HG03457 (cell line): ENCODE measurements at regions not wholly inside any gene's neighbourhood (a gene's known extent, or its start where the extent isn't known, plus 50 kb on each side); places are given as distances from the start of the nearest gene placed in this dataset.

Experiments
- ATAC-seq: cut with Tn5 transposase; IDR thresholded peaks from one replicate; pipeline ENCODE4 v1.9.1; 2021; ENCODE audit warnings: moderate number of reproducible peaks; ENCODE audit not compliant: unreplicated experiment

DNA sequence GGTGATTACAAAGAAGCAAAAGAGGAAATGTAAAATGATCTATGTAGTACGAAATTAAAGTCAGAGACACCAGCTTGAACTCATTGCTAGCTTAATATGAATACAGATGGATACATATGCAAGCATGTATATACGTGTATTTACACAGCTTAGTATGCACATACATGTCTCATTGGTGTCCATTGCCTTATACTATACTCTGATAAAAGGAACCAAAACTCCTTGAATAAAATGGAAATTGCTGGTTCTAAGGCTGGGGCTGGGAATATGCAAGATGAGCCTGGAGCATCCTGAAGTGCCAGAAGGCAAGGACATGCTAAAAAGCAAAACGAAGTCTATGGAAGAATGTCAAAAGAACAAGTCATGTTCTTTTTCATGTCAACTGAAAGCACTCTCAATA is 1424.4 kb upstream of the SLC39A10 start:
- ATAC-seq, result no peak

DNA sequence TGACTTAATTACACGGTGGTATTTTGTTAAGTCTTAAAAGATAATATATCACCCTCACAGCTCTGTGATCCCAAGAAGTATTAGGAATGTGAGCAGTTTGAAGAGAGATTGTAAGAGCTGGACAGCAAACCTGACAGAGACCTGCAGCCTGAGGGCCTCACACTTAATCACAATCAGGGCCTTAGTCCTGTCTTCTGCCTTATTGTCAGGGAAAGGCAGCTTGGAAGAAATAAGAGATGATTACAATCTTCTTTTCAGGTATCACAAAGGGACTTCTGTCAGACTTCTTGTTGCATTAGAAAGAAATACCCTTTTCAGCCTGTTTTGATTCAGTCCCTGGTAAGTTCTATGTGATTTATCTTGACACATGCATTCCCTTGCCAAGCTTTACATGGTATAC is 1433.8 kb upstream of the SLC39A10 start:
- ATAC-seq, result no peak

DNA sequence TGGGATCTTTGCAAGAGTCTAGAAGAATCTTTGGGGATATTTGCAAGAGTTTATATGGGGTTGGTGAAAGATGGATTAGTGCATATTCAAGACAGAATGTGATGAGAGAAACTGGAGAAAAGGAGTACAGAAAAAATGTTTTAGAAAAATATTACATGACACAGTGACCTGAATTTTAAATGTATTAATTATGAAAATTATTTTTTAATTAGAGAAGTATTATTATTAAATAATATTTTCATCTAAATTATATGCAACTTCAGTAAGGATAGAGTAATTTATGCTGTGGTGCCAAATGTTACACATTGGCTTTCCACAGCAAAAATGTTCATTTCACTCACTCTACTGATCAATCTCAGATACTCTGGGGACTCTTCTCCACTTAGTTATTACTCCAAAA is 1442.8 kb upstream of the SLC39A10 start:
- ATAC-seq, result no peak

DNA sequence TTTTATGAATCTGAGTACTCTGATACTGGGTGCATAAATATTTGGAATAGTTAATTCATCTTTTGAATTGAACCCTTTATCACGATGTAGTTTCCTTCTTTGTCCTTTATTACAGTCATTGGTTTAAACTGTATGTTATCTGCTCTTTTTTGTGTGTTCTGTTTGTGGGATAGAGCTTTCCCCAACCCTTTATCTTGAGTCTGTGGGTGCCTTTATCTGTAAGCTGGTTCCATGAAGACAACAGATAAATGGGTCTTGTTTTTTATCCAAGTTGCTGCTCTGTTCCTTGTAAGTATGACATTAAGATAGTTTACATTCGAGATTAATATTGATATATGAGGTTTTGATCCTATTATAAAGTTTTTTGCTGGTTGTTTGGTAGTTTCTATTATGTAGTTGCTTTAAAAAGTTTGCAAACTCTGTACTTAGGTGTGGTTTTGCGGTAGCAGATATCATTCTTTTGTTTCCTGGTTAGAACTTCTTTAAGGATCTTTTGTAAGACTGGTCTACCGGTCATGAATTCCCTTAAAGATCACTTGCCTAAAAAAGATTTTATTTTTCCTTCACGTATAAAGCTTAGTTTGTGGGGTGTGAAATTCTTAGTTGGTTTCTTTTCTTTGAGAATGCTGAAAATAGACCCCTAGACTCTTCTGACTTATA is 1451.3 kb upstream of the SLC39A10 start:
- ATAC-seq, result no peak

DNA sequence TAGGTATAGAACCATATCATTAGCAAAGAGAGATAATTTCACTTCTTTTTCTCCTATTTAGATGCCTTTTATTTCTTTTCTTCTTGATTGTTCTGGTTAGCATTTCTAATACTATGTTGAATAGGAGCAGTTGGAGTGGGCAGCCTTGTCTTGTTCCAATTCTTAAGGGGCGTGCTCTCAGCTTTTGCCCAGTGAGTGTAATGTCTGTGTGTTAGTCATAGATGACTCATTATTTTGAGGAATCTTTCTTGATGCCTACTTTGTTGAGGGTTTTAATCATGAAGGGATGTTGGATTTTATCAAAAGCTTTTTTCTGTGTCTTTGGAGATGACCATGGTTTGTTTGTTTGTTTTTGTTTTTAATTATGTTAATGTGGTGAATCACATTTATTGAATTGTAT is 1453.1 kb upstream of the SLC39A10 start:
- ATAC-seq, result no peak

DNA sequence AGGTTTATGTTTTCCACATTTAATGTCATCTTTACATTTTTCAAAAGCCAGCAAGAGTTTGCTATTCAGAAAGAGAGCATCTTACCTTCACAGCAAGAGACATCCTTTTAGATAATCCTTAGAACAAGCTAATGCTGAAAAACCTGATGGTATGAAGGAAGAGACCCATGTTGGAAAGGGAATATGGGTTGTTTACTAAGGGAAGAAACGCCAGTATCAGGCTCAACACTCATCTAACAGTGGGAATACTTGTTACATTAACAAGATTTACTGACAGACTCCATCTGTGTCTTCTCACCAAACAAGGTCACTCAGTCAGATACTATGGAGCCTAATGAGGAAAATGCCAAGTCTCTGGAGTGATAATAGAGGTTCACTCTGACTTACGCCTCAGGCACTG is 1474.1 kb upstream of the SLC39A10 start:
- ATAC-seq, result no peak

DNA sequence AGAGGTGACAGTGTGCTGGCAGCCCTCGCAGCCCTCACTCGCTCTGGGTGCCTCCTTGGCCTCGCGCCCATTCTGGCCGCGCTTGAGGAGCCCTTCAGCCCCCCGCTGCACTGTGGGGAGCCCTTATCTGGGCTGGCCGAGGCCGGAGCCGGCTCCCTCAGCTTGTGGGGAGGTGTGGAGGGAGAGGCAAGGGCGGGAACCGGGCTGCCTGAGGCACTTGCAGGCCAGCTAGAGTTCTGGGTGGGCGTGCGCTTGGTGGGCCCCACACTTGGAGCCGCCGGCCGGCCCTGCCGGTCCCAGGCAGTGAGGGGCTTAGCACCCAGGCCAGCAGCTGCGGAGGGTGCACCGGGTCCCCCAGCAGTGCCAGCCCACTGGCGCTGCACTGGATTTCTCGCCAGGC is 1480.9 kb upstream of the SLC39A10 start:
- no peak for ATAC-seq

DNA sequence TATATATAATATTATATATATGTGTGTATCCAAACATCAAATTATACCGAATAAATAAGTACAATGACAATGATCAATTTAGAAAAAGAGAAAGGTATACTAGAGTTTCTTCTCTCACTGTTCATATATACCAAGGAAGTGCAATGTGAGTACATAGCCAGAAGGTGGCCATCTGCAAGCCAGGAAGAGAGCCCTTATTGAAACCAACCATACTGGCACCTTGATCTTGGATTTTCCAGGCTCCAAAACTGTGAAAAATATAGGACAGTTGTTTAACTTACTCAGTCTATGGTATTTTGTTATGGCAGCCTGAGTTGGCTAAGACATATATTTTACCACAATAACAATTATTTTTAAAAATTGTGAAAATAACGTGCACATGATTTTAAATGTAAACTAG is 1490.2 kb upstream of the SLC39A10 start:
- peak; percentile 59 for ATAC-seq

DNA sequence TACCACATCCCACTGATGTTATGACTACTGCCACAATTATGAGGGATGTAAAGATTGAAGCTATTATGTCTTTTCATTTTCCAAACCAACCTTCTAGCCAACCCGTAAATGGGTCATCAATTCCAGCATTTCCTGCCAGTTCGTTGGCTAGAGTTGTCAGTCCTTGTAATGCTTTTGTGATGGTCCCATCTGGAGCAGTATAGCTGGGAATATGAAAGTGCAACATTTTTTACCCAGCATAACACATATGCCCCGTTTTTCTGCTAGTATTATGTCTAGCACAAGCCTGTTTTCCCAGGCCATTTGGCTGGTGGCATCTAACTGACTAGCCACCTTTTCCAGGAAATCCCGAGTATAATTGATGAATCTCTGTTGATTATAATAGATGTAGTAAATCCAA is 1501.6 kb upstream of the SLC39A10 start:
- no peak for ATAC-seq

DNA sequence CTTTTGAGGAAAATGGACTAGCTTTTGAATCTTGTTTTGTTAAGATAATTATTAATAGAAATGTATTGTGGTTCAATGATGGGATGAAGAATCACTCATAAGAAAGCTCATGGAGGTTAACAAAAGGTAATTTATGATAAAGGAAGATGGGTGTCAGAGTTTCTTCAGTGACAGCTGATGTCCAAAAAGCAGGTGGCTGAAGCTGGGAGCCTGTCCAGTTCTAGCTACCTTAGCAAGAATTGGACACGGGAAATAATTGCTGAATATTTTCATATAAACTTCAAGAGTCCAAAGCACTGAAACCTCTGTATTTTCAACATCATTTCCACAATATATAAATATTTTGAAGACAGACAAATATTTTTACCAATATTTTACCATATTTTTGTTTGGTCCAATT is 1505.8 kb upstream of the SLC39A10 start:
- ATAC-seq, result no peak

DNA sequence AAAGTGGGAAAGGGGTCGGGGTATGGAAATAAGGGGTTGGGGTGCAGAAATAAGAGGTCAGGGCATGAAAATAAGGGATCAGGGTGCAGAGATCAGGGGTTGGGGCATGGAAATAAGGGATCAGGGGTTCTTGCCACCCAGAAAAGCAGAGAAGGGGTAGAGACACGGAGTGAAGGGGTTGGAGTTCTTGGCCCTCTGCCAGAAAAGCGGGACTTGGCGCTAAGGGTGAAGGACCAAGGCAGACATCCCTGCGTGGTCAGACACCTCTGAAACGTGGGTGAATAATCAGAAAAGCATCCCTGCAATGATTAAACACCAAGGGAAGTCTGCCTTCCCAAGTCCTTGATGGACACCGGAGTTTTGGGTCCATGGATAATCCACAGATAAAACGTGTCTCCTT is 1521.6 kb upstream of the SLC39A10 start:
- ATAC-seq, result no peak

DNA sequence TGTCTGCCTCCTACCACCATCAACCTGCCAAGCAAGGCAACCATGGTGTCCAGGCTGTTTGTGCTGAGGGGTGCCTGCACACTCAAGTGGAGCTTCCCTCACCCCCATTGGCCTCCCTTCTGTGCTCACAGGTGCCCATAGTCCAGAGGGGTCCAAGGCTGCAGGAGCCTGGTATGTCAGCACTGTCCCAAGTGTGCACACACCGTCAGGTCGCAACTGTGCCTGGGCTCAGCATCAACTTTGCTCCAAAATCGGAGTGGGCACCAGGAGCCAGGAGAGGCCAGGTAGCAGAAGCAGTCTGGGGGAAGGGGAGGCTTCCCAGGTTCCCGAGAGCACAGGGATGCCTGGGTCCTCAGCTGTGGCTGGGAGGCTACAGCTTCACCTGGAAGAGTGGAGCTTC is 1528.2 kb upstream of the SLC39A10 start:
- no peak for ATAC-seq

DNA sequence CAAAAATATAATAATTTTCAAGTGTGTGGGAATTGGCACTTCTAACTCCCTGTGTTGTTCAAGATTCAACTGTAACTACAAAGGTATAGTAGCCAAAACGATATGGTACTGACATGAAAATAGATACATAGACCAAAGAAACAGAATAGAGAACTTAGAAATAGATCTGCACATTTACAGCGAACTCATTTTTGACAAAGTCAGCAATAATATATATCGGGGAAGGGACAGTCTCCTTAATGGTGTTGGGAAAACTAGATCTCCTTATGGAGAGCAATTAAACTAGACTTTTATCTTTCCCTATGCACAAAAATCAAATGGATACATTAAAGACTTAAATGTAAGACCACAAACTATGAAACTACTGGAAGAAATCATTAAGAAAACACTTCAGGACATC is 1530.6 kb upstream of the SLC39A10 start:
- ATAC-seq, result no peak

DNA sequence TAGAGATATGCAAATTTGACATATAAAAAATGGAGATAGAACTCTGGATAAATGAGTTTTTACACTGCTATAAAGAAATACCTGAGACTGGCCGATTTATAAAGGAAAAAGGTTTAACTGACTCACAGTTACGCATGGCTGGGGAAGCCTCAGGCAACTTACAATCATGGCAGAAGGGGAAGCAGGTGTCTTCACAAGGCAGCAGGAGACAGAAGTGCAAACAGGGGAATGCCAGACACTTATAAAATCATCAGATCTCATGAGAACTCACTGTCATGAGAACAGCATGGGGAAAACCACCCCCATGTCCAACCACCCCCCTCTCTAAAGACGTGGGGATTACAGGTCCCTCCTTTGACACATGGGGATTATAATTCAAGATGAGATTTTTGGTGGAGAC is 1540.2 kb upstream of the SLC39A10 start:
- ATAC-seq, result no peak

DNA sequence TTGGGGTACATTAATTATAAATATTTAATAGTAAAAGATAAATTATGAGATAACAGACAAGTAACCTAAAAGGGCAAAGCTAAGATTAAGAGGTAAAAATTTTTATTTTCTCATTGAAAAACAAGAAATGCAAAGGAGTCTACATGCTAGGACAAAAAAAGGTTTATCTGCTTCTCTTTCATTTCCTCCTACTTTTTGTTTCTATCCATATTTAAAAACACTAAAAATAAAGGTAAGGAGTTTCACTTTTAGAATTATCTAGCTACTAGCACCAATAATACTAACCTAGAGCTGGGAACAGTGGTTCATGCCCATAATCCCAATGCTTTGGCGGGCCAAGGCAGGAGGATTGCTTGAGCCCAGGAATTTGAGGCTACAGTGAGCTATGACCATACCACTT is 1551.7 kb upstream of the SLC39A10 start:
- ATAC-seq, result no peak

DNA sequence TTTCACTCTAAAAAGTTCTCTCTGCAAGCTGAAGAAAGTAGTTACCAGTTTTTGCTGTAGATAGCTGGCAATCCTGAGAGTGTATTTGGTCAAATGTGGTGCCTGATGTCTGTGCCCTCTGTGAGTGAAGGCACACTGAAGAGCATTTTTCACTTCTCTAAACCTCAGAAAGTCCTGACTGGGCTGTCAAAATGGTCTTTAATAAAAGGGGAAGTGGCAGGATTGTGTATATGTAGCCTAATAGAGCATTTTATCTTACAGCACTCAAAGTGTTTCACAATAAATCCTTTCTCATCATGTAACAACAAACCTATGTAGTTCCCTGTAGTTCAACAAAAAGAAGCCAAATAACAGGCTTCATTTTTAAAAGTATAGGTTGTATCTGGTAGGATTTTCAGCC is 1552.3 kb upstream of the SLC39A10 start:
- ATAC-seq, result peak; percentile 94

DNA sequence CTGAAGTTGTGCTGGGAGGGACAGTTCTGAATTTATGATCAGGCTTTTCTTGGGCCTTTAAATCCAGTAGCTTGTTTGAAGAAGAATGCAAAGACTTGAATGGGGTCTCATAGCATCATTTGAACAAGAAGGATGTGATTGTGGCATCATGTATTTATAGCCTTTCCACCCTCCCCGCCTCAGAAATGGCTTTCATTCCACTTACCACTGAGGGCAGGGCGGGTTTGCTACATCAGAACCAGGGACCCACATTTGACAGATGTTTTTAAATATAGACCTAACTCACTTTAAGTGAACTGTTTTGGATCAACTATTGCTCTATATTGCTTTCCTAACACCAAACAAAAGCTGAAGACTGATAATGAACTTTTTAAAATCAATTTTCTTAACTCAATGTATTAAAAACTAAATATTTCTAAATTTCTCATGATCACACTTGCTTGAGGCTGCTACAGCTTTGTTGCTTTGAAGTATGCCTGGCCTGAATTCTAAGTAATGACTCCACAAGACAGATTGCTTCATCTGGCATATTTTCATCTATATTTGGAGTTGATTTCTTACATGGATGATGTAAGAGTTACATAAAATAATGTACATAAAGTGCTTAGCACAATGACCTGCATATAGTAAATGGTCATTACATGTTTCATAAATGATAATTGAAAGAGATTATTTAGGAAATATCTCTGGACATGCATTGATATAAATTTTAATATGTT is 1552.9 kb upstream of the SLC39A10 start:
- no peak for ATAC-seq

DNA sequence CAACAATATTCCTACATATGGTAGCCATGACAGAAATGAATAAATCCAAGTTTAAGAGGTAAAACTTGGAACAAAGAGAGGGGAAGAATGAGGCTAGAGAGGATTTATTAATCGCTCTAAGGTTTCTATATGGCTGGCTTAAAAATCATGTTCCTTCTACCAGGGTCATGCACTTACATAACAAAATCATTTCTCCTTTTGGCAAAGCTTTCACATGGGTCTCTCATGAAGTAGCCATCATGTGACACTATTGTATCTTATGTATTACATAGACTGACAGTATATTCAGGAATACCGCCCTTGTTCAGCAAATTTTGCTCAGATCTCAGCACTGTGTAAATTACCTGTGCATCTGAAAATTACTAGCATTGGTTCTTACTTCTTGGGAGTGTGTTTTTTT is 1554.5 kb upstream of the SLC39A10 start:
- no peak for ATAC-seq

DNA sequence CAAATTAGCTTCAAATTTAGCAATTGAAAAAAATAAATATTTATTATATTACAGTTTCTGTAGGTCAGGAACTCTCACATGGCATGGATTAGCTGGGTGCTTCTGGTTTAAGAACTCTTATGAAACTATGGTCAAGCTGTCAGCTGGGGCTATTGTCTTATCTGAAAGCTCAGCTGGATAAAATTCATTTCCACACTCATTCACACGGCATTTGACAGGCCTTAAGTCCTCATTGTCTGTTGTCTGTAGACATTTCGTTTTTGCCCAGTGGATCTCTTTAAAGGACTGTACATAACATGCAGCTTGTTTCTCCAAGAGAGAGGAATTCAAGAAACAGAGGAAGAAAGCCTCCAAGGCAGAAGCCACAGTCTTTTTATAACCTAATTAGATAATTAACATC is 1556.8 kb upstream of the SLC39A10 start:
- ATAC-seq, result no peak

DNA sequence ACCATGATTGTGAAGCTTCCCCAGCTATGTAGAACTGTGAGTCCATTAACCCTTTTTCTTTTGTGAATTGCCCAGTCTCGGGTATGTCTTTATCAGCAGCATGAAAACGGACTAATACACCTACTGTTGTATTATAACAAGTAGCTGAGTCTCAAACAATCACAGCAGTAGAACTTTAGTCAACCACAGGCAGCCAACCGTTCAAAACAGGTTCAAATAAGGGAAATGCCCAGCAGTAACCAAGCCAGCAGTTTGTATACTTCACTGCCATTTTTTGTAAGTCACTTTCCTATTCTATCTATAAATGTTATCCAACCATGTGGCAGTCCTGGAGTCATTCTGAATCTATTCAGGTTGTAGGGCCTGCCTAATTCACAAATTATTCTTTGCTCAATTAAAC is 1560.6 kb upstream of the SLC39A10 start:
- no peak for ATAC-seq

DNA sequence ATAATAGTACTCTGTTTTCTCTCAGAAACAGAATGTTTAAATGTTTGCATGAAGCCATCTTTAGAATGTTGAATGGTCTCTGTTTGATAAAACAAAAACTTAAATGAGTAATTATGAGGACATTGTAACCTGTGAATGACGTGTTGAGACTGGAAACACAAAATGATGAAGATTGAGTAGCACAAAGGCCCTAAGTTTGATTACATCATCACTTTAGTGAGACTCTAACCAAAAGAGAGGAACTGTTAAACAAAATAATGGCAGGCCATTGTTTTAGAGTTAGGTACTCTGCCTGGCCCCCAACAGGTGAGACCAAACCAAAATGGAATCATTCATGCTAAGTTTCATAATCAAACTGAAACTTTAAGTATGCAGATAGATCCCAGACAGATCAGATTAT is 1561.7 kb upstream of the SLC39A10 start:
- no peak for ATAC-seq

DNA sequence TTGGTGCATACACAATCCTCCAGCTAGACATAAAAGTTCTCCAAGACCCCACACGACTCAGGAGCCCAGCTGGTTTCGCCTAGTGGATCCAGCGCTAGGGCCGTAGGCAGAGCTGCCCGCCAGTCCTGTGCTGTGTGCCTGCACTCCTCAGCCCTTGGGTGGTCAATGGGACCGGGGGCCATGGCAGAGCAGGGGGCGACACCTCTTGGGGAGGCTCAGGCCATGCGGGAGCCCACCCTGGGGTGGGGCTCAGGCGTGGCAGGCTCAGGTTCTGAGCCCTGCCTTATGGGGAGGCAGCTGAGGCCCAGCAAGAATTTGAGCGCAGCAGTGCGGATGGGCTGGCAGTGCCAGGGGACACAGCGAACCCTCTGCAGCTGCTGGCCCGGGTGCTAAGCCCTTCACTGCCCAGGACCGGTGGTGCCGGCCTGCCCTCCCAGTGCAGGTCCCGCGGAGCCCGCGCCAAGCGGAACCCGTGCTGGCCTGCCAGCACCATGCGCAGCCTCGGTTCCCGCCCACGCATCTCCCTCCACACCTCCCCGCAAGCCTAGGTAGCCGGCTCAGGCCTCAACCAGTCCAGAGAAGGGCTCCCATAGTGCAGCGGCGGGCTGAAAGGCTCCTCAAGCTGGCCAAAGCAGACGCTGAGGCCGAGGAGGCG is 1566.6 kb upstream of the SLC39A10 start:
- no peak for ATAC-seq
